MCF 10A (cell line): ENCODE measurements at regions not wholly inside any gene's neighbourhood (a gene's known extent, or its start where the extent isn't known, plus 50 kb on each side); places are given as distances from the start of the nearest gene placed in this dataset.

Experiments
- BruUV-seq: library from RNA; stranded (reverse); fragments of 400-500 nt; replicated peaks from 2 replicates; lab custom pipeline; 2021; lab: Mats Ljungman, UMichigan
- CTCF ChIA-PET: fragments of 300-600 bp; sonication (Branson Sonifier 250); formaldehyde crosslinking; extraction: SDS; loops from one replicate; lab custom pipeline; 2021; ENCODE audit warnings: antibody characterized with exemption, inconsistent platforms; lab: Yijun Ruan, JAX
- POLR2A ChIA-PET: fragments of 300-600, 350-650 bp; sonication (Branson Sonifier 250); formaldehyde crosslinking; extraction: SDS; loops from one replicate; lab custom pipeline; 2020; ENCODE audit warnings: antibody characterized with exemption, inconsistent platforms; lab: Yijun Ruan, JAX
- DNase-seq: peaks from one replicate; pipeline ENCODE4 v3.0.0-alpha.2; 2018; ENCODE audit not compliant: unreplicated experiment
- H3K27ac Mint-ChIP-seq: one replicate; pipeline ENCODE4 v1.8.0; 2022; ENCODE audit warnings: mild to moderate bottlenecking, low read depth, mixed read lengths; ENCODE audit not compliant: unreplicated experiment
- H3K27me3 Mint-ChIP-seq: one replicate; pipeline ENCODE4 v1.8.0; 2022; ENCODE audit warnings: mixed read lengths; ENCODE audit not compliant: insufficient read depth, unreplicated experiment
- H3K36me3 Mint-ChIP-seq: one replicate; pipeline ENCODE4 v1.8.0; 2022; ENCODE audit warnings: mild to moderate bottlenecking, moderate library complexity, mixed read lengths; ENCODE audit not compliant: insufficient read depth, unreplicated experiment
- H3K4me1 Mint-ChIP-seq: one replicate; pipeline ENCODE4 v1.8.0; 2022; ENCODE audit warnings: mixed read lengths; ENCODE audit not compliant: insufficient read depth, unreplicated experiment
- H3K4me3 Mint-ChIP-seq: one replicate; pipeline ENCODE4 v1.8.0; 2022; ENCODE audit warnings: mild to moderate bottlenecking, moderate library complexity, mixed read lengths; ENCODE audit not compliant: unreplicated experiment
- H3K9me3 Mint-ChIP-seq: one replicate; pipeline ENCODE4 v1.8.0; 2022; ENCODE audit warnings: mixed read lengths; ENCODE audit not compliant: unreplicated experiment
- CTCF ChIP-seq: fragments of 200-600 bp; IDR thresholded peaks from one replicate; pipeline ENCODE4 v1.8.0; 2022; ENCODE audit warnings: antibody characterized with exemption, mild to moderate bottlenecking; ENCODE audit not compliant: unreplicated experiment
- intact Hi-C: fragments of 100-400 bp; cut with micrococcal nuclease; formaldehyde crosslinking; loops from 2 replicates; pipeline ENCODE4 v1.14.1; 2022

- H3K27me3 Mint-ChIP-seq = no peaks in the 10 kb centered on the region
- H3K9me3 Mint-ChIP-seq = no peaks in the 10 kb centered on the region
- no peak for TF ChIP-seq CTCF
- POLR2A ChIA-PET = no interaction called here
- H3K27ac Mint-ChIP-seq = no peak overlapping the region
- no peak overlapping the region for H3K4me3 Mint-ChIP-seq
- no TSS peak for BruUV-seq
- no peak for DNase-seq
- no peaks in the 10 kb centered on the region for H3K36me3 Mint-ChIP-seq
- intact Hi-C loops = no loop called here
- no peaks in the 10 kb centered on the region for H3K4me1 Mint-ChIP-seq
- CTCF ChIA-PET = interaction anchor here (0.6 kb wide), 1 partner anchor 542 kb away, joined by 3 read pairs; no protein-coding TSS in a partner anchor
Measured at GRCh38 chr7:126040114-126041045, 1110.8 kb upstream of the POT1 start.

GRCh38 chr7:126026421-126027088 is 1096.9 kb upstream of the POT1 start:
- H3K36me3 Mint-ChIP-seq = no peaks in the 10 kb centered on the region
- H3K4me3 Mint-ChIP-seq = no peak overlapping the region
- no peaks in the 10 kb centered on the region for H3K9me3 Mint-ChIP-seq
- peak; percentile 30 for DNase-seq
- TF ChIP-seq CTCF = no peak
- H3K4me1 Mint-ChIP-seq = peaks cover 6% of the 10 kb centered on the region
- ChIA-PET CTCF (interaction anchor here (0.6 kb wide), 1 partner anchor 857 kb away, joined by 3 read pairs; no protein-coding TSS in a partner anchor), POLR2A (no interaction called here)
- peak overlapping the region; percentile 59 for H3K27ac Mint-ChIP-seq
- no TSS peak for BruUV-seq
- no peaks in the 10 kb centered on the region for H3K27me3 Mint-ChIP-seq
- intact Hi-C loops = no loop called here

GRCh38 chr7:126022452-126022851 is 1092.8 kb upstream of the POT1 start:
- no peaks in the 10 kb centered on the region for H3K27me3 Mint-ChIP-seq
- no peak for TF ChIP-seq CTCF
- H3K9me3 Mint-ChIP-seq = no peaks in the 10 kb centered on the region
- no TSS peak for BruUV-seq
- H3K4me1 Mint-ChIP-seq = peaks cover 6% of the 10 kb centered on the region
- H3K4me3 Mint-ChIP-seq = no peak overlapping the region
- ChIA-PET CTCF (no interaction called here), POLR2A (interaction anchor here (1.1 kb wide), 1 partner anchor 21 kb away, joined by 3 read pairs; no protein-coding TSS in a partner anchor)
- DNase-seq = no peak
- intact Hi-C loops = no loop called here
- no peak overlapping the region for H3K27ac Mint-ChIP-seq
- no peaks in the 10 kb centered on the region for H3K36me3 Mint-ChIP-seq

- ChIA-PET CTCF (no interaction called here), POLR2A (no interaction called here)
- no TSS peak for BruUV-seq
- Mint-ChIP-seq H3K4me1 (peaks cover 7% of the 10 kb centered on the region), H3K27me3 (no peaks in the 10 kb centered on the region), H3K27ac (no peak overlapping the region), H3K9me3 (no peaks in the 10 kb centered on the region), H3K4me3 (no peak overlapping the region), H3K36me3 (no peaks in the 10 kb centered on the region)
- TF ChIP-seq CTCF = no peak
- intact Hi-C loops = no loop called here
- no peak for DNase-seq
Measured at GRCh38 chr7:126016722-126017121, 1087.1 kb upstream of the POT1 start.
